Thymus (tissue), 11 donors: ENCODE measurements at regions not wholly inside any gene's neighbourhood (a gene's known extent, or its start where the extent isn't known, plus 50 kb on each side); places are given as distances from the start of the nearest gene placed in this dataset.

Experiments
- DNase-seq, 9 donors: peaks; one replicate each; pipeline ENCODE4 v3.0.0-alpha.2; 2013; ENCODE audit warnings: low spot score in 9 of 9, low read depth in 6 of 9, missing footprints in 1 of 9
- H3K27ac ChIP-seq, 2 donors: one replicate each; pipeline ENCODE4 v1.5.1; 2013; ENCODE audit warnings: control low read depth in 1 of 2, low read depth in 1 of 2, low read length in 1 of 2, mild to moderate bottlenecking in 1 of 2, moderate library complexity in 1 of 2
- H3K27me3 ChIP-seq, 2 donors: one replicate each; pipeline ENCODE4 v1.5.1; 2013; ENCODE audit warnings: low read length in 1 of 2; ENCODE audit not compliant: control insufficient read depth in 2 of 2, insufficient read depth in 1 of 2
- H3K36me3 ChIP-seq, 2 donors: one replicate each; pipeline ENCODE4 v1.5.1; 2013; ENCODE audit warnings: low read length in 1 of 2, mild to moderate bottlenecking in 1 of 2, moderate library complexity in 1 of 2; ENCODE audit not compliant: control insufficient read depth in 2 of 2, insufficient read depth in 2 of 2
- H3K4me1 ChIP-seq, 2 donors: one replicate each; pipeline ENCODE4 v1.5.1; 2013; ENCODE audit warnings: low read length in 2 of 2; ENCODE audit not compliant: control insufficient read depth in 2 of 2, insufficient read depth in 2 of 2
- H3K4me3 ChIP-seq, 2 donors: one replicate each; pipeline ENCODE4 v1.5.1; 2013; ENCODE audit warnings: low read length in 2 of 2, control low read depth in 1 of 2, mild to moderate bottlenecking in 1 of 2
- H3K9me3 ChIP-seq, 2 donors: one replicate each; pipeline ENCODE4 v1.5.1; 2013; ENCODE audit warnings: low read length in 1 of 2, mild to moderate bottlenecking in 1 of 2; ENCODE audit not compliant: control insufficient read depth in 2 of 2, insufficient read depth in 1 of 2
- WGBS: extraction: QIAGEN DNeasy Blood & Tissue Kit; methylation state at CpG from one replicate; pipeline ENCODE4 v1.1.7; 2013; 5-methylcytosine and 5-hydroxymethylcytosine counted together
- donor health status: healthy.

GRCh38 chr22:47781024-47781423 lies 1018.6 kb downstream of the TBC1D22A start:
- H3K27me3 ChIP-seq, result peaks cover 0 to 2% of the 10 kb centered on the region in 2 donors
- no peak for DNase-seq
- WGBS, result 91% methylated on average over 12 of the region's 12 CpGs
- H3K27ac ChIP-seq, result no peak overlapping the region
- H3K4me3 ChIP-seq, result no peak overlapping the region
- no peaks in the 10 kb centered on the region for H3K36me3 ChIP-seq
- H3K9me3 ChIP-seq, result peaks cover 2 to 8% of the 10 kb centered on the region in 2 donors
- H3K4me1 ChIP-seq, result no peaks in the 10 kb centered on the region

GRCh38 chr22:47780281-47780875 lies 1017.9 kb downstream of the TBC1D22A start:
- DNase-seq, result no peak
- Histone ChIP-seq H3K4me3 (no peak overlapping the region), H3K27me3 (peaks cover 0 to 2% of the 10 kb centered on the region in 2 donors), H3K36me3 (no peaks in the 10 kb centered on the region), H3K4me1 (no peaks in the 10 kb centered on the region), H3K27ac (no peak overlapping the region), H3K9me3 (peaks cover 2 to 6% of the 10 kb centered on the region in 2 donors)
- 93% methylated on average over 14 of the region's 14 CpGs for WGBS

DNA sequence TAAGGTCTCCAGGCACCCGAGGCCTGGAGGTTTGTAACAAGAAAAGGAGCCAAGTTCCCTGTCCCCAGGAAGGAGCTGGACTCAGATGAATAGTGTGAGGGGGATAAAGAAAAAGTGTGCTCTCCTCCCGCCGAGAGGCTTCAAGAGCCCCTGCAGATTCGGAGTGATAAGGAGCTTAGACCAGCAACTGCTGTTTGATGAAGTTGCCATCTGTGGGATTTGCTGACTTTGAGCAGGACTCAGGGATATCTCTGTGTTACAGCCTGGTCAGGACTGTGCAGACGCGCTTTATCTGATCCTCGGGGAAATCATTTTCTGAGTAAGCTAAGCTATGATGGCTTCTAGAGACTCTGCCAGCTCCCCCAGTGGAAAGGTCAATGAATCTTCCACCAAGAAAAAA lies 1017.0 kb downstream of the TBC1D22A start:
- H3K4me1 ChIP-seq, result no peaks in the 10 kb centered on the region
- no peak for DNase-seq
- H3K9me3 ChIP-seq, result no peaks in the 10 kb centered on the region
- peaks cover 0 to 2% of the 10 kb centered on the region in 2 donors for H3K27me3 ChIP-seq
- no peaks in the 10 kb centered on the region for H3K36me3 ChIP-seq
- H3K27ac ChIP-seq, result no peak overlapping the region
- H3K4me3 ChIP-seq, result no peak overlapping the region
- 76% methylated on average over 7 of the region's 7 CpGs for WGBS

DNA sequence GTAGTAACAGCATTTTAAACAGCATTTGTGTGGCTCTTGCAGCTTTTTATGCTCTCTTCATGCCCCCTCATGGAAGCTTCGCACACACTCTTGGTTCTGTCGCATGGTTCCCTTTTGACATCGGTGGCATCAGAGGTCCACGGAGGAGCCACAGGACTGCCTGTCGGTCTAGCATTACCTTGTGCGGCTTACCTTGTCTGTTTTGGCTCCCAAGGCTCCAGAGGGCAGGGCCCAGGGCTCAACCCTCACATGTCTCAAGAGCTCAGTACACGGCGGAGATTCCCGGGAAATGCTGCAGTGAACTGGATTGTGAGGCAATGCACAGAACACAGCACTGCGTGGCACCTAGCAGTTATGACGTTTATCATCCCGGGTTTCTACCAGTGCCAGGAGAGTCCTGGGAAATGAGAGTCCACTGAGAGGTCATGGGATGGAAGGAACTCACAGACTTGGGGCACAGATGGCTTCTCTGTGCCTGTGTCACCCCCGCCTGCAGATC lies 1015.8 kb downstream of the TBC1D22A start:
- no peaks in the 10 kb centered on the region for H3K4me1 ChIP-seq
- H3K36me3 ChIP-seq, result no peaks in the 10 kb centered on the region
- WGBS, result 96% methylated on average over 13 of the region's 13 CpGs
- H3K27ac ChIP-seq, result no peak overlapping the region
- no peak overlapping the region for H3K4me3 ChIP-seq
- no peak for DNase-seq
- H3K9me3 ChIP-seq, result no peaks in the 10 kb centered on the region
- peaks cover 0 to 6% of the 10 kb centered on the region in 2 donors for H3K27me3 ChIP-seq

GRCh38 chr22:47777426-47777825 lies 1015.0 kb downstream of the TBC1D22A start:
- no peak for DNase-seq
- Histone ChIP-seq H3K27ac (no peak overlapping the region), H3K9me3 (no peaks in the 10 kb centered on the region), H3K4me1 (no peaks in the 10 kb centered on the region), H3K4me3 (no peak overlapping the region), H3K27me3 (peaks cover 0 to 6% of the 10 kb centered on the region in 2 donors), H3K36me3 (no peaks in the 10 kb centered on the region)
- 71% methylated on average over 1 of the region's 1 CpG for WGBS

- no peak for DNase-seq
- no peaks in the 10 kb centered on the region for H3K9me3 ChIP-seq
- H3K4me3 ChIP-seq, result no peak overlapping the region
- H3K27me3 ChIP-seq, result peaks cover 0 to 6% of the 10 kb centered on the region in 2 donors
- H3K27ac ChIP-seq, result no peak overlapping the region
- 63% methylated on average over 10 of the region's 10 CpGs for WGBS
- H3K4me1 ChIP-seq, result no peaks in the 10 kb centered on the region
- no peaks in the 10 kb centered on the region for H3K36me3 ChIP-seq
Measured at GRCh38 chr22:47776329-47776728, 1013.9 kb downstream of the TBC1D22A start.

- H3K27ac ChIP-seq, result no peak overlapping the region
- H3K36me3 ChIP-seq, result no peaks in the 10 kb centered on the region
- no peaks in the 10 kb centered on the region for H3K4me1 ChIP-seq
- peaks cover 0 to 6% of the 10 kb centered on the region in 2 donors for H3K27me3 ChIP-seq
- DNase-seq, result no peak
- WGBS, result 83% methylated on average over 4 of the region's 4 CpGs
- H3K9me3 ChIP-seq, result no peaks in the 10 kb centered on the region
- no peak overlapping the region for H3K4me3 ChIP-seq
Measured at GRCh38 chr22:47775686-47776085, 1013.2 kb downstream of the TBC1D22A start.

DNA sequence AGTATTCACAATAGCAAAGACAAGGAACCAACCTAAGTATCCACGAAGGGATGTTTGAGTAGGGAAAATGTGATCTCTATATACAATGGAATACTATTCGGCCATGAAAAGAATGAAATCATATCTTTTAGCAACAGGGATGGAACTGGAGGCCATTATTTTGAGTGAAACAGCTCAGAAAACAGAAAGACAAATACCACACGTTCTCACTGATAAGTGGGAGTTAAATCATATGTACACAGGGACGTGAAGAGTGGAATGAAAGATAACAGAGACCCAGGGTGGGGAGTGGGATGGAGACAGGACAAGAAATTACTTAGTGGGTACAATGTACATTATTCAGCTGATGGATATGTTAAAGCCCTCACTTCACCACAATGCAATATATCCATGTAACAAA lies 1012.7 kb downstream of the TBC1D22A start:
- peaks cover 0 to 6% of the 10 kb centered on the region in 2 donors for H3K27me3 ChIP-seq
- H3K27ac ChIP-seq, result no peak overlapping the region
- no peak for DNase-seq
- 90% methylated on average over 4 of the region's 4 CpGs for WGBS
- no peaks in the 10 kb centered on the region for H3K36me3 ChIP-seq
- H3K9me3 ChIP-seq, result no peaks in the 10 kb centered on the region
- no peak overlapping the region for H3K4me3 ChIP-seq
- H3K4me1 ChIP-seq, result no peaks in the 10 kb centered on the region

DNA sequence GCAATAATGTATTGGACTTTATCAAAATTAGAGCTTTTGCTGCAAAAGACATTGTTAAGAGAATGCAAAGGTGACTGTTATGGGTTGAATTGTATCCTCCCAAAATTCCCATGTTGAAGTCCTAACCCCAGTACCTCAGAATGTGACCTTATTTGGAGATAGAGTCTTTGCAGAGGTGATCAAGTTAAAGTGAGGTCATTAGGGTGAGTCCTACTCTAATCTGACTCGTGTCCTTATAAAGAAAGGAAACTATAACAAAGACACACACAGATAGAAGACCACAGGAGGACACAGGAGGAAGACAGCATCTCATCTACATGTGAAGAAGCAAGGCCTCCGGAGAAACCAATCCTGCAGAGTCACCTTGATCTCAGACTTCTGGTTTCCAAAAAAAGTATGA lies 1011.2 kb downstream of the TBC1D22A start:
- Histone ChIP-seq H3K27me3 (peaks cover 0 to 6% of the 10 kb centered on the region in 2 donors), H3K9me3 (no peaks in the 10 kb centered on the region), H3K4me3 (no peak overlapping the region), H3K27ac (no peak overlapping the region), H3K4me1 (no peaks in the 10 kb centered on the region), H3K36me3 (no peaks in the 10 kb centered on the region)
- no peak for DNase-seq
- WGBS, result 87% methylated on average over 2 of the region's 2 CpGs
